Transverse colon (tissue), 4 donors: ENCODE measurements at regions not wholly inside any gene's neighbourhood (a gene's known extent, or its start where the extent isn't known, plus 50 kb on each side); places are given as distances from the start of the nearest gene placed in this dataset.
"Not testable (repeated sequence)": the region's sequence is repeated elsewhere in the genome, so short reads cannot be mapped to it uniquely, and the experiment has no call there.

Experiments
- DNase-seq: peaks from one replicate; pipeline ENCODE4 v3.0.0-alpha.2; 2019
- H3K27ac ChIP-seq, 4 donors: fragments of 200-600 bp; sonication (generic); 2 replicates each; pipeline ENCODE4 v1.5.1; 2016 to 2018; ENCODE audit warnings: inconsistent platforms in 4 of 4
- H3K27me3 ChIP-seq: fragments of 200-600 bp; sonication (generic); 2 replicates; pipeline ENCODE4 v1.5.1; 2017; ENCODE audit warnings: inconsistent platforms
- H3K36me3 ChIP-seq, 4 donors: fragments of 200-600 bp; sonication (generic); 2 replicates each; pipeline ENCODE4 v1.5.1; 2017 to 2019; ENCODE audit warnings: inconsistent platforms in 4 of 4
- H3K4me1 ChIP-seq, 4 donors: fragments of 200-600 bp; sonication (generic); 2 replicates each; pipeline ENCODE4 v1.5.1; 2017 to 2020; ENCODE audit warnings: inconsistent platforms in 4 of 4
- H3K4me3 ChIP-seq, 4 donors: fragments of 200-600 bp; sonication (generic); 1 replicate in 1 of 4; 2 replicates in 3 of 4; pipeline versions ENCODE4 v1.5.1 to v1.6.1; 2017 to 2019; ENCODE audit warnings: inconsistent platforms in 4 of 4
- H3K9me3 ChIP-seq, 2 donors: fragments of 200-600 bp; sonication (generic); 2 replicates each; pipeline ENCODE4 v1.5.1; 2017 to 2019; ENCODE audit warnings: inconsistent platforms in 2 of 2
- CTCF ChIP-seq, 5 experiments: fragments of 200-600 bp in 3 of 5; fragments of 450-650 bp in 2 of 5; sonication (generic) in 3 of 5; IDR thresholded peaks; 1 replicate in 2 of 5; 2 replicates in 3 of 5; pipeline ENCODE4 v1.5.1; 2016 to 2017; ENCODE audit warnings: antibody characterized with exemption in 5 of 5, inconsistent platforms in 3 of 5, mild to moderate bottlenecking in 2 of 5, moderate library complexity in 1 of 5
- EP300 ChIP-seq: sonication (generic); formaldehyde crosslinking; IDR thresholded peaks from one replicate; pipeline ENCODE4 v1.6.1; 2017; ENCODE audit warnings: antibody characterized with exemption, low read depth
- POLR2A ChIP-seq: fragments of 450-650 bp; IDR thresholded peaks from one replicate; pipeline ENCODE4 v1.6.1; 2016; ENCODE audit warnings: antibody characterized with exemption, mild to moderate bottlenecking, moderate library complexity
- POLR2AphosphoS5 ChIP-seq, 3 donors: sonication (generic); formaldehyde crosslinking; IDR thresholded peaks; one replicate each; pipeline ENCODE4 v1.6.1; 2016; ENCODE audit warnings: antibody characterized with exemption in 3 of 3
- WGBS, 2 donors: methylation state at CpG; one replicate each; pipeline ENCODE4 v1.1.5; 2018; ENCODE audit warnings: low coverage in 1 of 2; 5-methylcytosine and 5-hydroxymethylcytosine counted together
- in situ Hi-C, 4 donors: fragments of 200-750 bp; cut with MboI; loops; one replicate each; pipeline versions ENCODE4 v1.15.0 to v1.15.1; 2017; ENCODE audit warnings: low sequenced_read_pairs in 3 of 4, low pct_ligation_motif_present in 1 of 4, low pct_unique_long_range_greater_than_20kb in 1 of 4
- intact Hi-C: fragments of 100-400 bp; cut with DNase I; formaldehyde crosslinking; loops from one replicate; pipeline ENCODE4 v1.15.1; 2023; ENCODE audit warnings: low total_unique reads

GRCh38 chr2:198523710-198524109 is 719.3 kb downstream of the PLCL1 start:
- WGBS, 2 donors, result 64 to 74% methylated on average over 2 of the region's 2 CpGs
- intact Hi-C loops (no loop called here), in situ Hi-C loops (no loop called here)
- no peaks in the 10 kb centered on the region for H3K9me3 ChIP-seq
- no peak for DNase-seq
- no peak overlapping the region for H3K27ac ChIP-seq
- no peaks in the 10 kb centered on the region for H3K4me1 ChIP-seq
- TF ChIP-seq CTCF (IDR thresholded peaks at IDR 0.05) (no peak), EP300 (no peak), POLR2A (no peak), POLR2AphosphoS5 (IDR thresholded peaks at IDR 0.05) (no peak)
- H3K36me3 ChIP-seq, result no peaks in the 10 kb centered on the region
- H3K27me3 ChIP-seq, result no peaks in the 10 kb centered on the region
- no peak overlapping the region for H3K4me3 ChIP-seq

GRCh38 chr2:198518935-198519334 is 714.5 kb downstream of the PLCL1 start:
- in situ Hi-C loops (no loop called here), intact Hi-C loops (no loop called here)
- Histone ChIP-seq H3K27ac (no peak overlapping the region), H3K4me1 (no peaks in the 10 kb centered on the region), H3K27me3 (no peaks in the 10 kb centered on the region), H3K4me3 (no peak overlapping the region), H3K36me3 (no peaks in the 10 kb centered on the region), H3K9me3 (no peaks in the 10 kb centered on the region)
- no peak for DNase-seq
- TF ChIP-seq POLR2AphosphoS5 (IDR thresholded peaks at IDR 0.05) (no peak), CTCF (IDR thresholded peaks at IDR 0.05) (no peak), POLR2A (no peak), EP300 (no peak)
- 73 to 83% methylated on average over 2 of the region's 2 CpGs for WGBS, 2 donors

GRCh38 chr2:198517976-198518375 is 713.6 kb downstream of the PLCL1 start:
- Histone ChIP-seq H3K36me3 (no peaks in the 10 kb centered on the region), H3K9me3 (no peaks in the 10 kb centered on the region), H3K4me3 (no peak overlapping the region), H3K27me3 (no peaks in the 10 kb centered on the region), H3K4me1 (no peaks in the 10 kb centered on the region), H3K27ac (no peak overlapping the region)
- 60 to 66% methylated on average over 2 of the region's 2 CpGs for WGBS, 2 donors
- in situ Hi-C loops, result no loop called here
- intact Hi-C loops, result no loop called here
- no peak for TF ChIP-seq EP300
- TF ChIP-seq POLR2A, result no peak
- TF ChIP-seq CTCF (IDR thresholded peaks at IDR 0.05), result no peak
- TF ChIP-seq POLR2AphosphoS5 (IDR thresholded peaks at IDR 0.05), result no peak
- no peak for DNase-seq

- in situ Hi-C loops, H3K9me3 ChIP-seq, H3K27ac ChIP-seq, DNase-seq, H3K27me3 ChIP-seq, H3K36me3 ChIP-seq, H3K4me3 ChIP-seq, H3K4me1 ChIP-seq, intact Hi-C loops: not testable (repeated sequence)
- 79% methylated on average over 1 of the region's 1 CpG; no CpG with 5 or more reads in 1 of the 2 donors for WGBS, 2 donors
Observed at GRCh38 chr2:198508610-198509009, 704.2 kb downstream of the PLCL1 start.

GRCh38 chr2:198499539-198499938 is 695.1 kb downstream of the PLCL1 start:
- H3K4me1 ChIP-seq, result peaks cover 4 to 13% (median 8%) of the 10 kb centered on the region in 4 donors
- in situ Hi-C loops, result no loop called here
- H3K27ac ChIP-seq, result no peak overlapping the region
- no peak for TF ChIP-seq POLR2AphosphoS5 (IDR thresholded peaks at IDR 0.05)
- TF ChIP-seq POLR2A, result no peak
- TF ChIP-seq CTCF (IDR thresholded peaks at IDR 0.05), result no peak
- TF ChIP-seq EP300, result no peak
- H3K27me3 ChIP-seq, result no peaks in the 10 kb centered on the region
- intact Hi-C loops, result no loop called here
- no peaks in the 10 kb centered on the region for H3K36me3 ChIP-seq
- 42 to 60% methylated on average over 1 to 6 of the region's 6 CpGs for WGBS, 2 donors
- no peak for DNase-seq
- H3K4me3 ChIP-seq, result no peak overlapping the region
- no peaks in the 10 kb centered on the region for H3K9me3 ChIP-seq
